Activated CD8-positive, alpha-beta T cell treated with anti-CD3 and anti-CD28 coated beads for 36 hours (primary cell): ENCODE measurements at regions not wholly inside any gene's neighbourhood (a gene's known extent, or its start where the extent isn't known, plus 50 kb on each side); places are given as distances from the start of the nearest gene placed in this dataset.

ENCODE experiments used
- ATAC-seq: fragments of 200-7000 bp; cut with Tn5 transposase; one replicate; pipeline ENCODE4 v1.10.0; 2021; ENCODE audit warnings: mild to moderate bottlenecking, moderate library complexity
- CTCF ChIA-PET: fragments of 350-600 bp; sonication (Branson Sonifier 250); formaldehyde crosslinking; loops from one replicate; lab custom pipeline; 2021; ENCODE audit warnings: antibody characterized with exemption; lab: Charles Lee
- POLR2A ChIA-PET: fragments of 350-600 bp; sonication (Branson Sonifier 250); formaldehyde crosslinking; loops from one replicate; lab custom pipeline; 2021; ENCODE audit warnings: antibody characterized with exemption; lab: Charles Lee
- DNase-seq: peaks from one replicate; pipeline ENCODE4 v3.0.0-alpha.2; 2020
- H3K27ac Mint-ChIP-seq: one replicate; pipeline ENCODE4 v1.8.0; 2021; ENCODE audit warnings: mild to moderate bottlenecking, mixed read lengths
- H3K27me3 Mint-ChIP-seq: one replicate; pipeline ENCODE4 v1.8.0; 2021; ENCODE audit warnings: mixed read lengths
- H3K36me3 Mint-ChIP-seq: one replicate; pipeline ENCODE4 v1.8.0; 2021; ENCODE audit warnings: low read depth, mixed read lengths
- H3K4me1 Mint-ChIP-seq: one replicate; pipeline ENCODE4 v1.8.0; 2021; ENCODE audit warnings: low read depth, mixed read lengths
- H3K4me3 Mint-ChIP-seq: one replicate; pipeline ENCODE4 v1.8.0; 2021; ENCODE audit warnings: mild to moderate bottlenecking, moderate library complexity, mixed read lengths
- H3K9me3 Mint-ChIP-seq: one replicate; pipeline ENCODE4 v1.8.0; 2021; ENCODE audit warnings: mixed read lengths
- intact Hi-C: fragments of 100-400 bp; cut with micrococcal nuclease; formaldehyde crosslinking; loops from one replicate; pipeline ENCODE4 v1.10.0; 2022
- TF ChIP-seq, protein P1 (sequence below): fragments of 200-600 bp; IDR thresholded peaks from one replicate; pipeline ENCODE4 v1.8.0; 2022; ENCODE audit warnings: antibody characterized with exemption, mild to moderate bottlenecking

GRCh38 chr6:141282263-141282662 is 850.5 kb upstream of the GJE1 start:
- ChIA-PET POLR2A (no interaction called here), CTCF (interaction anchor here (1.2 kb wide), 1 partner anchor 282 kb away, joined by 3 read pairs; no protein-coding TSS in a partner anchor)
- no peak overlapping the region for H3K4me3 Mint-ChIP-seq
- intact Hi-C loops, result no loop called here
- no peak for DNase-seq
- no peaks in the 10 kb centered on the region for H3K4me1 Mint-ChIP-seq
- no peak for ATAC-seq
- TF ChIP-seq, protein P1, sequence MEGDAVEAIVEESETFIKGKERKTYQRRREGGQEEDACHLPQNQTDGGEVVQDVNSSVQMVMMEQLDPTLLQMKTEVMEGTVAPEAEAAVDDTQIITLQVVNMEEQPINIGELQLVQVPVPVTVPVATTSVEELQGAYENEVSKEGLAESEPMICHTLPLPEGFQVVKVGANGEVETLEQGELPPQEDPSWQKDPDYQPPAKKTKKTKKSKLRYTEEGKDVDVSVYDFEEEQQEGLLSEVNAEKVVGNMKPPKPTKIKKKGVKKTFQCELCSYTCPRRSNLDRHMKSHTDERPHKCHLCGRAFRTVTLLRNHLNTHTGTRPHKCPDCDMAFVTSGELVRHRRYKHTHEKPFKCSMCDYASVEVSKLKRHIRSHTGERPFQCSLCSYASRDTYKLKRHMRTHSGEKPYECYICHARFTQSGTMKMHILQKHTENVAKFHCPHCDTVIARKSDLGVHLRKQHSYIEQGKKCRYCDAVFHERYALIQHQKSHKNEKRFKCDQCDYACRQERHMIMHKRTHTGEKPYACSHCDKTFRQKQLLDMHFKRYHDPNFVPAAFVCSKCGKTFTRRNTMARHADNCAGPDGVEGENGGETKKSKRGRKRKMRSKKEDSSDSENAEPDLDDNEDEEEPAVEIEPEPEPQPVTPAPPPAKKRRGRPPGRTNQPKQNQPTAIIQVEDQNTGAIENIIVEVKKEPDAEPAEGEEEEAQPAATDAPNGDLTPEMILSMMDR, result no peak
- H3K9me3 Mint-ChIP-seq, result no peaks in the 10 kb centered on the region
- H3K27me3 Mint-ChIP-seq, result no peaks in the 10 kb centered on the region
- no peak overlapping the region for H3K27ac Mint-ChIP-seq
- H3K36me3 Mint-ChIP-seq, result no peaks in the 10 kb centered on the region

DNA sequence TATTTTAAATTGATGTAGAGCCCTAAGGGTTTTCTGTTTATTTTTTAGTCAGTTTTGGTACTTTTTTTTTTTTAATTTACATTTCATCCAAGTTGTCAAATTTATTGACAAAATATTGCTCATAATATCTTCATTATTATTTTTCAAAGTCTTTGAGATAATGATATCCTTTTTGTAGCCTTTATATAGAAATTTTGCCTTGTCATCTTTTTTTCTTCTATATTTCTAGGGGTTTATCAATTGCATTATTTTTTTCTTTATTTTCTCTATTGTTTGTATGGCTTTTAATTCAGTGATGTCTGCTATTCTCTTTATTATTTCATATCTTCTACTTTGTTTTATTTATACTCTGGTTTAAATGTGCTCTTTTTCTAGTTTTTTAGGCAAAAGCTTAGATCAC is 863.0 kb upstream of the GJE1 start:
- no peaks in the 10 kb centered on the region for H3K36me3 Mint-ChIP-seq
- ChIA-PET POLR2A (no interaction called here), CTCF (no interaction called here)
- no peaks in the 10 kb centered on the region for H3K9me3 Mint-ChIP-seq
- H3K4me1 Mint-ChIP-seq, result no peaks in the 10 kb centered on the region
- no peak overlapping the region for H3K27ac Mint-ChIP-seq
- TF ChIP-seq, protein P1, result no peak
- no peak overlapping the region for H3K4me3 Mint-ChIP-seq
- DNase-seq (no peak), ATAC-seq (no peak)
- intact Hi-C loops, result no loop called here
- H3K27me3 Mint-ChIP-seq, result no peaks in the 10 kb centered on the region

- H3K27me3 Mint-ChIP-seq, result no peaks in the 10 kb centered on the region
- CTCF ChIA-PET, result no interaction called here
- no peak overlapping the region for H3K4me3 Mint-ChIP-seq
Observed at GRCh38 chr6:141267420-141267819, 865.3 kb upstream of the GJE1 start.

GRCh38 chr6:141265756-141266623 is 866.7 kb upstream of the GJE1 start:
- ATAC-seq (no peak), DNase-seq (no peak)
- no peaks in the 10 kb centered on the region for H3K36me3 Mint-ChIP-seq
- H3K27ac Mint-ChIP-seq, result no peak overlapping the region
- H3K4me1 Mint-ChIP-seq, result no peaks in the 10 kb centered on the region
- ChIA-PET CTCF (no interaction called here), POLR2A (no interaction called here)
- intact Hi-C loops, result no loop called here
- H3K9me3 Mint-ChIP-seq, result no peaks in the 10 kb centered on the region
- H3K4me3 Mint-ChIP-seq, result no peak overlapping the region
- no peaks in the 10 kb centered on the region for H3K27me3 Mint-ChIP-seq
- TF ChIP-seq, protein P1, result no peak

More at GRCh38 chr6:141267420-141267819, 865.3 kb upstream of the GJE1 start:
- intact Hi-C loops, result no loop called here
- ATAC-seq (no peak), DNase-seq (no peak)
- H3K9me3 Mint-ChIP-seq, result no peaks in the 10 kb centered on the region
- POLR2A ChIA-PET, result no interaction called here
- H3K36me3 Mint-ChIP-seq, result no peaks in the 10 kb centered on the region
- TF ChIP-seq, protein P1, result no peak
- H3K4me1 Mint-ChIP-seq, result no peaks in the 10 kb centered on the region
- H3K27ac Mint-ChIP-seq, result no peak overlapping the region

DNA sequence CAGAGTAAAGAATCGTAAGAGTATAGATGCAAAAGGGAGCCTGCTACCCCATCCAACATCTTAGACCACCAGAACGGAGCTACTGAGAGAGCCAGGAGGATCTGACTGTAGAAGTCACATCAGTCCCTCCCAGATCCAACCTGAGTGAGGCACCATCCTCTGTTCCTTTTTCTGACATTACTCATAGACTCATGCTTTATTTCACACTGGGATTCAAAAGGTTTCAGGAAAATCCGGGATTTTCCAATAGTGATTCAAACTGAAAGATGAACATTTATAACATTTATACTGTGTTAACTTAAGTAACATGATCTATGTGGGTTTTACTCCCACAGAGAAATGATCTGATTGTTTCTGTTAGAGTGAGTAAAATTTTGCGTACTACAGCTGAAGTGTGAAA is 868.6 kb upstream of the GJE1 start:
- Mint-ChIP-seq H3K4me3 (no peak overlapping the region), H3K9me3 (no peaks in the 10 kb centered on the region), H3K27me3 (no peaks in the 10 kb centered on the region), H3K27ac (no peak overlapping the region), H3K36me3 (no peaks in the 10 kb centered on the region), H3K4me1 (no peaks in the 10 kb centered on the region)
- intact Hi-C loops, result no loop called here
- TF ChIP-seq, protein P1, result no peak
- ChIA-PET POLR2A (no interaction called here), CTCF (no interaction called here)
- ATAC-seq, result no peak
- no peak for DNase-seq
